ENCODE measurements at regions not wholly inside any gene's neighbourhood (a gene's known extent, or its start where the extent isn't known, plus 50 kb on each side); places are given as distances from the start of the nearest gene placed in this dataset.
"Not testable (repeated sequence)": the region's sequence is repeated elsewhere in the genome, so short reads cannot be mapped to it uniquely, and the experiment has no call there.

- no peak for DNase-seq
Measured at GRCh38 chr2:39923455-39923854, 144.4 kb upstream of the THUMPD2 start.

GRCh38 chr2:39922679-39923405, 143.8 kb upstream of the THUMPD2 start:
- no peak for DNase-seq

- DNase-seq = no peak
Measured at GRCh38 chr2:39920307-39920801, 141.3 kb upstream of the THUMPD2 start.

- no peak for DNase-seq
Measured at GRCh38 chr2:39919511-39920306, 140.7 kb upstream of the THUMPD2 start.

- DNase-seq = no peak
Measured at GRCh38 chr2:39918886-39919285, 139.8 kb upstream of the THUMPD2 start.

- DNase-seq = peak in 1 of 2 donors; percentile 27
Measured at GRCh38 chr2:39917371-39917770, 138.3 kb upstream of the THUMPD2 start.

GRCh38 chr2:39914949-39915348, 135.9 kb upstream of the THUMPD2 start:
- DNase-seq = no peak

GRCh38 chr2:39913648-39914461, 134.8 kb upstream of the THUMPD2 start:
- DNase-seq = peak in 1 of 2 donors; percentile 69

GRCh38 chr2:39902103-39902502, 123.0 kb upstream of the THUMPD2 start:
- DNase-seq = no peak

- no peak for DNase-seq
Measured at GRCh38 chr2:39898934-39899333, 119.9 kb upstream of the THUMPD2 start.

- no peak for DNase-seq
Measured at GRCh38 chr2:39897273-39897672, 118.2 kb upstream of the THUMPD2 start.

- no peak for DNase-seq
Measured at GRCh38 chr2:39894082-39894481, 115.0 kb upstream of the THUMPD2 start.

- DNase-seq = no peak
Measured at GRCh38 chr2:39893616-39894015, 114.6 kb upstream of the THUMPD2 start.

- no peak for DNase-seq
Measured at GRCh38 chr2:39881948-39882347, 102.9 kb upstream of the THUMPD2 start.

GRCh38 chr2:39881494-39881893, 102.4 kb upstream of the THUMPD2 start:
- DNase-seq = no peak

GRCh38 chr2:39879001-39879400, 99.9 kb upstream of the THUMPD2 start:
- DNase-seq = not testable (repeated sequence)

- no peak for DNase-seq
Measured at GRCh38 chr2:39875914-39876267, 96.8 kb upstream of the THUMPD2 start.

- no peak for DNase-seq
Measured at GRCh38 chr2:39875182-39875913, 96.3 kb upstream of the THUMPD2 start.

- DNase-seq = no peak
Measured at GRCh38 chr2:39874236-39874635, 95.2 kb upstream of the THUMPD2 start.

- DNase-seq = no peak
Measured at GRCh38 chr2:39873586-39873985, 94.5 kb upstream of the THUMPD2 start.

- DNase-seq = no peak
Measured at GRCh38 chr2:39872748-39873147, 93.7 kb upstream of the THUMPD2 start.

GRCh38 chr2:39871291-39871761, 92.3 kb upstream of the THUMPD2 start:
- DNase-seq = peak in 1 of 2 donors; percentile 14

All from bone marrow (tissue), 2 donors.